ENCODE measurements at regions not wholly inside any gene's neighbourhood (a gene's known extent, or its start where the extent isn't known, plus 50 kb on each side); places are given as distances from the start of the nearest gene placed in this dataset.

GRCh38 chr1:116463730-116464129, 90.7 kb downstream of the ATP1A1 start:
- no peak for DNase-seq
- Histone ChIP-seq H3K4ac (ENCODE audit: low read depth, low read length) (no peak overlapping the region), H3K4me3 (ENCODE audit: low read depth, low read length) (no peak overlapping the region), H2BK12ac (ENCODE audit: low read length) (no peak overlapping the region), H4K12ac (ENCODE audit: low read depth, low read length) (no peak overlapping the region), H3K27ac (ENCODE audit: low read depth, low read length) (no peak overlapping the region), H3K23ac (ENCODE audit: low read length) (no peak overlapping the region), H2BK5ac (ENCODE audit: low read depth, low read length, poor library complexity) (no peak overlapping the region), H3K4me1 (ENCODE audit: control insufficient read depth in 1 of 2, insufficient read depth in 2 of 2, low read length in 2 of 2) (peaks cover 17 to 28% of the 10 kb centered on the region in 2 experiments), H4K8ac (ENCODE audit: low read depth, low read length) (no peak overlapping the region), H3K9me3 (ENCODE audit: insufficient read depth, low read depth, low read length) (no peaks in the 10 kb centered on the region), H4K91ac (ENCODE audit: low read depth, low read length) (no peak overlapping the region), H2BK120ac (ENCODE audit: insufficient read depth, low read length, poor library complexity) (no peak overlapping the region), H3K79me1 (ENCODE audit: low read length) (peaks cover 36% of the 10 kb centered on the region), H3K27me3 (ENCODE audit: insufficient read depth, low read length) (no peaks in the 10 kb centered on the region), H3K36me3 (ENCODE audit: control insufficient read depth in 1 of 2, insufficient read depth in 2 of 2, low read length in 2 of 2) (no peaks in the 10 kb centered on the region), H3K18ac (ENCODE audit: low read length) (no peak overlapping the region), H3K79me2 (ENCODE audit: control insufficient read depth, insufficient read depth, low read length, poor library complexity) (peaks cover 5% of the 10 kb centered on the region), H3K14ac (ENCODE audit: low read length) (no peak overlapping the region), H2AFZ (ENCODE audit: insufficient read depth, low read length, poor library complexity) (no peak overlapping the region), H3K9ac (ENCODE audit: low read length) (no peak overlapping the region), H2AK5ac (ENCODE audit: low read length) (no peak overlapping the region), H3K4me2 (ENCODE audit: low read length) (no peak overlapping the region)
- no CpG with 5 or more reads among the region's 6 CpGs for WGBS (ENCODE audit: extremely low coverage, insufficient coverage, insufficient read length)
